T-cell (primary cell): ENCODE measurements at regions not wholly inside any gene's neighbourhood (a gene's known extent, or its start where the extent isn't known, plus 50 kb on each side); places are given as distances from the start of the nearest gene placed in this dataset.
"Not testable (repeated sequence)": the region's sequence is repeated elsewhere in the genome, so short reads cannot be mapped to it uniquely, and the experiment has no call there.

Experiments used
- ATAC-seq, 4 experiments: fragments of 200-7000 bp in 3 of 4; fragments of 150-1000 bp in 1 of 4; cut with Tn5 transposase; replicated peaks in 1 of 4; 1 replicate in 3 of 4; 2 replicates in 1 of 4; pipeline ENCODE4 v1.10.0; 2021; ENCODE audit warnings: moderate library complexity in 3 of 4, mild to moderate bottlenecking in 2 of 4, moderate number of reproducible peaks in 1 of 4
- CTCF ChIA-PET, 2 donors: fragments of 300-600 bp; sonication (Branson Sonifier 250); formaldehyde crosslinking; loops; one replicate each; lab custom pipeline; 2022; ENCODE audit warnings: antibody characterized with exemption in 2 of 2; lab: Charles Lee
- POLR2A ChIA-PET, 2 donors: fragments of 300-600 bp; sonication (Branson Sonifier 250); formaldehyde crosslinking; loops; one replicate each; lab custom pipeline; 2022; ENCODE audit warnings: antibody characterized with exemption in 2 of 2; lab: Charles Lee
- DNase-seq, 35 experiments: peaks; one replicate each; pipeline versions ENCODE4 v3.0.0 to v3.0.0-alpha.2; 2013 to 2023
- H3K27ac ChIP-seq: one replicate; pipeline ENCODE4 v1.5.1; 2013; ENCODE audit warnings: low read length
- H3K27me3 ChIP-seq, 2 experiments: replicated peaks in 1 of 2; 1 replicate in 1 of 2; 2 replicates in 1 of 2; pipeline versions ENCODE4 v1.6.1 to v1.7.0; 2013; ENCODE audit warnings: low read length in 1 of 2, mixed read lengths in 1 of 2; ENCODE audit not compliant: control insufficient read depth in 2 of 2, insufficient read depth in 2 of 2; ENCODE audit errors: extremely low read depth in 1 of 2
- H3K36me3 ChIP-seq, 2 donors: 1 replicate in 1 of 2; 2 replicates in 1 of 2; pipeline versions ENCODE4 v1.6.1 to v1.7.0; 2013; ENCODE audit warnings: low read length in 1 of 2; ENCODE audit not compliant: control insufficient read depth in 2 of 2, insufficient read depth in 1 of 2; ENCODE audit errors: extremely low read depth in 1 of 2
- H3K4me1 ChIP-seq, 2 experiments: 1 replicate in 1 of 2; 2 replicates in 1 of 2; pipeline versions ENCODE4 v1.6.1 to v1.7.0; 2013; ENCODE audit warnings: low read length in 2 of 2, mixed read lengths in 1 of 2; ENCODE audit not compliant: insufficient read depth in 2 of 2, control insufficient read depth in 1 of 2; ENCODE audit errors: extremely low read depth in 1 of 2
- H3K4me3 ChIP-seq, 2 donors: 1 replicate in 1 of 2; 2 replicates in 1 of 2; pipeline versions ENCODE4 v1.5.1 to v1.7.0; 2013; ENCODE audit warnings: mild to moderate bottlenecking in 2 of 2, low read length in 1 of 2, moderate library complexity in 1 of 2; ENCODE audit not compliant: control insufficient read depth in 1 of 2; ENCODE audit errors: extremely low read depth in 1 of 2
- H3K9me3 ChIP-seq: 2 replicates; pipeline ENCODE4 v1.7.0; 2013
- H3K27ac Mint-ChIP-seq, 2 donors: one replicate each; pipeline ENCODE4 v1.8.0; 2020 to 2021; ENCODE audit warnings: mild to moderate bottlenecking in 2 of 2, mixed read lengths in 2 of 2
- H3K27me3 Mint-ChIP-seq, 2 donors: one replicate each; pipeline ENCODE4 v1.8.0; 2021 to 2022; ENCODE audit warnings: mixed read lengths in 2 of 2
- H3K36me3 Mint-ChIP-seq: one replicate; pipeline ENCODE4 v1.8.0; 2021; ENCODE audit warnings: mixed read lengths
- H3K4me1 Mint-ChIP-seq, 3 donors: one replicate each; pipeline ENCODE4 v1.8.0; 2020 to 2022; ENCODE audit warnings: mixed read lengths in 3 of 3, mild to moderate bottlenecking in 1 of 3
- H3K4me3 Mint-ChIP-seq, 3 donors: one replicate each; pipeline ENCODE4 v1.8.0; 2020 to 2022; ENCODE audit warnings: mild to moderate bottlenecking in 3 of 3, mixed read lengths in 3 of 3, moderate library complexity in 3 of 3
- H3K9me3 Mint-ChIP-seq, 3 donors: one replicate each; pipeline ENCODE4 v1.8.0; 2020 to 2022; ENCODE audit warnings: mixed read lengths in 3 of 3
- WGBS: methylation state at CpG from one replicate; pipeline ENCODE4 v1.1.5; 2013; ENCODE audit warnings: missing lambda C conversion rate; ENCODE audit not compliant: insufficient coverage; 5-methylcytosine and 5-hydroxymethylcytosine counted together

- WGBS = 67% methylated on average over 1 of the region's 1 CpG
Measured at GRCh38 chr4:59772641-59773139, 1427.4 kb upstream of the ADGRL3 start.

DNA sequence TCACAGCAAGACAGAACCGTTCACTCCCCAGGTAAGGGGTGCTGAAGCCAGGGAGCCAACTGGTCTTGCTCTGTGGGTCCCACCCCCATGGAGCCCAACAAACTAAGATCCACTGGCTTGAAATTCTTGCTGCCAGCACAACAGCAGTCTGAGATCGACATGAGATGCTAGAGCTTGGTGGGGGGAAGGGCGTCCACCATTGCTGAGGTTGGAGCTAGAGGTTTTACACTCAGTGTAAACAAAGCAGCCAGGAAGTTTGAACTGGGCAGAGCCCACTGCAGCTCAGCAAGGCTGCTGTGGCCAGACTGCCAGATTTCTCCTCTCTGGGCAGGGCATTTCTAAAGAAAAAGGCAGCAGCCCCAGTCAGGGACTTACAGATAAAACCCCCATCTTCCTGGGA is 1419.9 kb upstream of the ADGRL3 start:
- H3K27me3 Mint-ChIP-seq, H3K36me3 ChIP-seq, CTCF ChIA-PET, POLR2A ChIA-PET, H3K4me1 Mint-ChIP-seq, DNase-seq, ATAC-seq, H3K27ac Mint-ChIP-seq, H3K27me3 ChIP-seq, H3K4me1 ChIP-seq, H3K9me3 ChIP-seq, H3K27ac ChIP-seq, H3K4me3 ChIP-seq, H3K36me3 Mint-ChIP-seq, H3K4me3 Mint-ChIP-seq: not testable (repeated sequence)
- peaks cover 6 to 35% (median 11%) of the 10 kb centered on the region in 3 donors for H3K9me3 Mint-ChIP-seq
- WGBS = 83% methylated on average over 2 of the region's 3 CpGs

More at GRCh38 chr4:59772641-59773139, 1427.4 kb upstream of the ADGRL3 start:
- CTCF ChIA-PET = no interaction called here
- Histone ChIP-seq H3K4me3 (no peak overlapping the region), H3K27me3 (no peaks in the 10 kb centered on the region), H3K9me3 (peaks cover 2% of the 10 kb centered on the region), H3K4me1 (no peaks in the 10 kb centered on the region), H3K27ac (no peak overlapping the region), H3K36me3 (no peaks in the 10 kb centered on the region)
- H3K4me1 Mint-ChIP-seq = no peaks in the 10 kb centered on the region
- DNase-seq (no peak), ATAC-seq (no peak)
- no peaks in the 10 kb centered on the region for H3K27me3 Mint-ChIP-seq
- POLR2A ChIA-PET = no interaction called here
- no peaks in the 10 kb centered on the region for H3K36me3 Mint-ChIP-seq
- H3K27ac Mint-ChIP-seq = no peak overlapping the region
- H3K9me3 Mint-ChIP-seq = peaks cover 0 to 23% (median 9%) of the 10 kb centered on the region in 3 donors
- H3K4me3 Mint-ChIP-seq = no peak overlapping the region

DNA sequence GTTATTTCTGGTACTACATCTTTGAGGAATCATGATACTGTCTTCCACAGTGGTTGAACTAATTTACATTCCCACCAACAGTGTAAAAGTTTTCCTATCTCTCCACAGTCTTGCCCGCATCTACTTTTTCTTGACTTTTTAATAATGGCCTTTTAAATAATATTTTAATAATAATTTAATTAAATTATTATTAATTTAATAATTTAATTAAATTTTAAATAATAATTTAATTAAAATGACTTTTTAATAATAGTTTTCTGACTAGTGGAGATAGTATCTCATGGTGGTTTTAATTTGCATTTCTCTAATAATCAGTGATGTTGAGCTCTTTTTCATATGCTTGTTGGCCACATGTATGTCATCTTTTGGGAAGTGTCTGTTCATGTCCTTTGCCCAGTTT is 1395.0 kb upstream of the ADGRL3 start:
- CTCF ChIA-PET = no interaction called here

DNA sequence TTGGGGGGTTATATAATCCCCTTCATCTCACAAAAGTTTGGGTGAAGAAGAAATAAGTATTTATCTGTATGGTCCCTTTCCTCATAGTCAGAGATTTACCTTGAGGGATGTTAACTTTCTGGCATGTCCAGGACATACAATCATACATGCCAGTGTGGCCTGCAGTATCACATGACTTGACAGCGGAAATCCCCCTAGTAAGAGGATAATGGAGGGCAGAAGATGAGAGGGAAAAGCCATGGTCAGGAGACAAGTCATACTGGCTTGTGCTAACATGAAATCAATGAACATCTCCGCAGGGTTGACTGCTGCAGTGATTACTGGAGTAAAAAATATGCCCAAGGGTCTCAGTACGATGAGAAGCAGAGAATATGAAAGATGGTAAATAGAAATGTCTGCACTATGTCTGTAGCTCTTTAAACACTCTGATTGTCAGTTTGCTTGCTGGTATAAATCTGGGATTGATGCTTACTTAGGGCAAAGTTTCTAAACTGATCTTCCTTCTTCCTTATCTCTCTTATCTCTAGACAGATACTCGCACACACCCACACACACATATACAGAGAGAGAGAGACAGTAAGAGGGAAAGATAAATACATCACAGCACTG is 1385.6 kb upstream of the ADGRL3 start:
- WGBS = 40% methylated on average over 2 of the region's 4 CpGs
- no peaks in the 10 kb centered on the region for H3K27me3 ChIP-seq
- CTCF ChIA-PET = no interaction called here
- POLR2A ChIA-PET = no interaction called here
- ATAC-seq (no peak), DNase-seq (peak in 1 of 35 experiments; percentile 0)
- Mint-ChIP-seq H3K4me3 (no peak overlapping the region), H3K36me3 (no peaks in the 10 kb centered on the region), H3K9me3 (peaks cover 0 to 15% (median 3%) of the 10 kb centered on the region in 3 donors), H3K27ac (no peak overlapping the region), H3K27me3 (no peaks in the 10 kb centered on the region), H3K4me1 (peaks cover 0 to 14% (median 1%) of the 10 kb centered on the region in 3 donors)
- H3K9me3 ChIP-seq = no peaks in the 10 kb centered on the region
- H3K36me3 ChIP-seq = no peaks in the 10 kb centered on the region
- peaks cover 0 to 15% of the 10 kb centered on the region in 2 experiments for H3K4me1 ChIP-seq
- H3K27ac ChIP-seq = no peak overlapping the region
- H3K4me3 ChIP-seq = no peak overlapping the region

More for the DNA sequence above, 1395.0 kb upstream of the ADGRL3 start:
- Mint-ChIP-seq H3K27ac (no peak overlapping the region), H3K4me3 (no peak overlapping the region), H3K27me3 (no peaks in the 10 kb centered on the region), H3K4me1 (no peaks in the 10 kb centered on the region), H3K9me3 (peaks cover 3 to 35% (median 10%) of the 10 kb centered on the region in 3 donors), H3K36me3 (no peaks in the 10 kb centered on the region)
- H3K36me3 ChIP-seq = no peaks in the 10 kb centered on the region
- no peaks in the 10 kb centered on the region for H3K4me1 ChIP-seq
- DNase-seq = no peak
- WGBS = no CpG with 5 or more reads among the region's 1 CpG
- no peak for ATAC-seq
- H3K27ac ChIP-seq = no peak overlapping the region
- POLR2A ChIA-PET = no interaction called here
- H3K4me3 ChIP-seq = no peak overlapping the region
- no peaks in the 10 kb centered on the region for H3K27me3 ChIP-seq
- H3K9me3 ChIP-seq = no peaks in the 10 kb centered on the region

DNA sequence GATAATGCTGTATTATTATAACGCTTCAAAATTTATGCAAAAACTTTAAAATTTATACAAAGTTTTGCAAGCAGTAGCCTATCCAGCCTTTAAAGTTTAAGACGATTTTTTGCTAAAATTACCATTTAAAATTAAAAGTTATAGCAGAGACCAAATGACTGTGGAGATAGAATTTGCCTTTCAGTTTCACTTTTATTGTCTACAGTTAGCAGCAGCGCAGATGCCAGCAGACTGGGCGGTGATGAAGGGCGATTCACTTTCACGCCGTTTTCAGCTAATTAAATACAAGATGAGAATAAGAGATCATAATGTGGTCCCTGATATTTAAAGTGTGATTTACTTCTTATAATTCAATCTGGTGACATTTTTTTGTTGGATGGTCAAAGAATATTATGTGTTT is 1381.5 kb upstream of the ADGRL3 start:
- no peak overlapping the region for H3K27ac Mint-ChIP-seq
- ATAC-seq (peak in 1 of 4 experiments; percentile 38), DNase-seq (peak in 1 of 35 experiments; percentile 3)
- no peaks in the 10 kb centered on the region for H3K27me3 Mint-ChIP-seq
- no peaks in the 10 kb centered on the region for H3K36me3 Mint-ChIP-seq
- H3K27ac ChIP-seq = no peak overlapping the region
- no CpG with 5 or more reads among the region's 7 CpGs for WGBS
- H3K4me1 ChIP-seq = peaks cover 0 to 15% of the 10 kb centered on the region in 2 experiments
- peaks cover 0 to 9% (median 3%) of the 10 kb centered on the region in 3 donors for H3K9me3 Mint-ChIP-seq
- no peaks in the 10 kb centered on the region for H3K9me3 ChIP-seq
- H3K27me3 ChIP-seq = no peaks in the 10 kb centered on the region
- peaks cover 0 to 14% (median 1%) of the 10 kb centered on the region in 3 donors for H3K4me1 Mint-ChIP-seq
- H3K36me3 ChIP-seq = no peaks in the 10 kb centered on the region
- ChIA-PET CTCF (no interaction called here), POLR2A (no interaction called here)
- H3K4me3 Mint-ChIP-seq = peak overlapping the region; percentile 29 to 63 (median 62)
- peak overlapping the region in 1 of 2 donors; percentile 57 for H3K4me3 ChIP-seq

GRCh38 chr4:59823311-59823710 is 1376.8 kb upstream of the ADGRL3 start:
- POLR2A ChIA-PET = no interaction called here
- no peaks in the 10 kb centered on the region for H3K27me3 Mint-ChIP-seq
- H3K27ac ChIP-seq = no peak overlapping the region

More at GRCh38 chr4:59823311-59823710, 1376.8 kb upstream of the ADGRL3 start:
- no peak overlapping the region for H3K27ac Mint-ChIP-seq
- ATAC-seq = no peak
- H3K36me3 Mint-ChIP-seq = no peaks in the 10 kb centered on the region
- H3K9me3 Mint-ChIP-seq = peaks cover 0 to 9% (median 6%) of the 10 kb centered on the region in 3 donors
- Histone ChIP-seq H3K4me3 (no peak overlapping the region), H3K4me1 (peaks cover 0 to 6% of the 10 kb centered on the region in 2 experiments), H3K27me3 (no peaks in the 10 kb centered on the region), H3K9me3 (no peaks in the 10 kb centered on the region), H3K36me3 (no peaks in the 10 kb centered on the region)
- WGBS = no CpG with 5 or more reads among the region's 2 CpGs
- CTCF ChIA-PET = no interaction called here
- no peak overlapping the region for H3K4me3 Mint-ChIP-seq
- no peak for DNase-seq
- H3K4me1 Mint-ChIP-seq = peaks cover 0 to 1% (median 0%) of the 10 kb centered on the region in 3 donors
